ENCODE measurements at regions not wholly inside any gene's neighbourhood (a gene's known extent, or its start where the extent isn't known, plus 50 kb on each side); places are given as distances from the start of the nearest gene placed in this dataset.

DNA sequence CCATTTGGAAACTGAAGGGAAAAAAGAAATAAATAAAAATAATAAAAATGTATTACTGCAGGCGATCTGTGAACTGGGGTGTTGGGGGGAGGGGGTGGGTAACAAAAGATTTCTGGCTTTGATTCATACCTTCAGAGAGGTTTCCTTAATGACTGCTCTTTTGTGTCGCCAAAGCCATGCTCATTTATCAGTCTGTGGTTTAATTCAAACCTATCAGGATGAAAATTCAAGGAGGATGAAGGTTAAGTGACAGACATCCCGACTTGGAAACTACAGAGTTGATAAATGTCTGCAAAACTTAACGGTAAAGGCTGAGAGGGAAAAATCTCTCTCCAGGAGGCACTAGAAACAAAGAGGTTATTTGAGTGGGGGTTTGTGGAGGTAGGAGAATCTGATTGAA is 278.2 kb downstream of the PSAT1 start:
- WGBS (ENCODE audit: missing lambda C conversion rate) = 48% methylated on average over 4 of the region's 4 CpGs
- Histone ChIP-seq H3K9me3 (no peaks in the 10 kb centered on the region), H3K4me1 (no peaks in the 10 kb centered on the region), H3K4me2 (no peak overlapping the region), H3K27ac (no peak overlapping the region), H3K4me3 (no peak overlapping the region)
- no peak for ATAC-seq
- no peak for DNase-seq (ENCODE audit: low read depth in 1 of 2, low spot score in 1 of 2)
- TF ChIP-seq NPAS2 (CRISPR knock-in tag; IDR thresholded peaks at IDR 0.05; ENCODE audit: borderline replicate concordance) (no peak), RAD21 (conservative IDR thresholded peaks at IDR 0.05 in 1 of 2, IDR thresholded peaks at IDR 0.05 in 1 of 2) (no peak), JUNB (IDR thresholded peaks at IDR 0.05) (no peak), ESRRA (IDR thresholded peaks at IDR 0.05; ENCODE audit: borderline replicate concordance, low read length) (no peak), RFX5 (IDR thresholded peaks at IDR 0.05) (no peak), HOXB13 (CRISPR knock-in tag; IDR thresholded peaks at IDR 0.05; ENCODE audit: low read depth) (no peak)
- TF ChIP-seq, protein P1, sequence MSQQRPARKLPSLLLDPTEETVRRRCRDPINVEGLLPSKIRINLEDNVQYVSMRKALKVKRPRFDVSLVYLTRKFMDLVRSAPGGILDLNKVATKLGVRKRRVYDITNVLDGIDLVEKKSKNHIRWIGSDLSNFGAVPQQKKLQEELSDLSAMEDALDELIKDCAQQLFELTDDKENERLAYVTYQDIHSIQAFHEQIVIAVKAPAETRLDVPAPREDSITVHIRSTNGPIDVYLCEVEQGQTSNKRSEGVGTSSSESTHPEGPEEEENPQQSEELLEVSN (IDR thresholded peaks at IDR 0.05; ENCODE audit: borderline replicate concordance, low read depth) = no peak
- ChIA-PET CTCF (no interaction called here), POLR2A (no interaction called here)
- FAIRE-seq = no peak

DNA sequence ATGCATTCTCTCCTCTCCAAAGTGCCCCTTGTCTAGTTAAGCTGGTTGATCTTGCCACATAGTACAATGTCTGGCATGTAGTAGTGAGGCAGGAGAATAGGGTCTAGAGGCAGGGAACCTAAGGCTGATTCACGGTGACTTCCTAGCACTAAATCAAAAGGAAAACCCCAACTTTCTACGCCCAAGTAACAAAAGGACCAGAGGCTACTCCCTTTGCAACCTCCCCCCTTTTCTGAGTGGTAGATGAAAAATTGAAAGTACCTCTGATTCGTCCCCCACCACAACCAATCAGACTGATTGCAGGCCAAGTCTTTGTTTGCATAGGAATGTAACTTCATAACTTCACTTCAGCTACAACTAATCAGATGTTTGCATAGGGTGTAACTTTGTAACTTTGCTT is 278.8 kb downstream of the PSAT1 start:
- CTCF ChIA-PET = interaction anchor here (0.8 kb wide), 1 partner anchor 25 kb away, joined by 3 read pairs; no protein-coding TSS in a partner anchor
- DNase-seq (ENCODE audit: low read depth in 1 of 2, low spot score in 1 of 2) (no peak), ATAC-seq (no peak), FAIRE-seq (no peak)
- Histone ChIP-seq H3K4me1 (no peaks in the 10 kb centered on the region), H3K4me3 (no peak overlapping the region), H3K4me2 (no peak overlapping the region), H3K27ac (no peak overlapping the region), H3K9me3 (no peaks in the 10 kb centered on the region)
- POLR2A ChIA-PET = no interaction called here
- 71% methylated on average over 3 of the region's 3 CpGs for WGBS (ENCODE audit: missing lambda C conversion rate)
- TF ChIP-seq KDM1A (IDR thresholded peaks at IDR 0.05; ENCODE audit: low read depth) (no peak), JUNB (IDR thresholded peaks at IDR 0.05) (no peak), GATA3 (IDR thresholded peaks at IDR 0.05; ENCODE audit: borderline replicate concordance) (no peak), ZNF302 (CRISPR knock-in tag; IDR thresholded peaks at IDR 0.05) (no peak), ESRRA (IDR thresholded peaks at IDR 0.05; ENCODE audit: borderline replicate concordance, low read length) (no peak), SMC3 (IDR thresholded peaks at IDR 0.05) (no peak), TP53 (CRISPR knock-in tag; IDR thresholded peaks at IDR 0.05) (no peak), HDAC2 (IDR thresholded peaks at IDR 0.05) (no peak), KDM5A (IDR thresholded peaks at IDR 0.05) (no peak), CHD2 (IDR thresholded peaks at IDR 0.05; ENCODE audit: low read length, partially characterized antibody) (no peak), RFX5 (IDR thresholded peaks at IDR 0.05) (no peak), TFCP2L1 (CRISPR knock-in tag; IDR thresholded peaks at IDR 0.05) (no peak)
- TF ChIP-seq, protein P2, sequence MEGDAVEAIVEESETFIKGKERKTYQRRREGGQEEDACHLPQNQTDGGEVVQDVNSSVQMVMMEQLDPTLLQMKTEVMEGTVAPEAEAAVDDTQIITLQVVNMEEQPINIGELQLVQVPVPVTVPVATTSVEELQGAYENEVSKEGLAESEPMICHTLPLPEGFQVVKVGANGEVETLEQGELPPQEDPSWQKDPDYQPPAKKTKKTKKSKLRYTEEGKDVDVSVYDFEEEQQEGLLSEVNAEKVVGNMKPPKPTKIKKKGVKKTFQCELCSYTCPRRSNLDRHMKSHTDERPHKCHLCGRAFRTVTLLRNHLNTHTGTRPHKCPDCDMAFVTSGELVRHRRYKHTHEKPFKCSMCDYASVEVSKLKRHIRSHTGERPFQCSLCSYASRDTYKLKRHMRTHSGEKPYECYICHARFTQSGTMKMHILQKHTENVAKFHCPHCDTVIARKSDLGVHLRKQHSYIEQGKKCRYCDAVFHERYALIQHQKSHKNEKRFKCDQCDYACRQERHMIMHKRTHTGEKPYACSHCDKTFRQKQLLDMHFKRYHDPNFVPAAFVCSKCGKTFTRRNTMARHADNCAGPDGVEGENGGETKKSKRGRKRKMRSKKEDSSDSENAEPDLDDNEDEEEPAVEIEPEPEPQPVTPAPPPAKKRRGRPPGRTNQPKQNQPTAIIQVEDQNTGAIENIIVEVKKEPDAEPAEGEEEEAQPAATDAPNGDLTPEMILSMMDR (IDR thresholded peaks at IDR 0.05) = no peak

DNA sequence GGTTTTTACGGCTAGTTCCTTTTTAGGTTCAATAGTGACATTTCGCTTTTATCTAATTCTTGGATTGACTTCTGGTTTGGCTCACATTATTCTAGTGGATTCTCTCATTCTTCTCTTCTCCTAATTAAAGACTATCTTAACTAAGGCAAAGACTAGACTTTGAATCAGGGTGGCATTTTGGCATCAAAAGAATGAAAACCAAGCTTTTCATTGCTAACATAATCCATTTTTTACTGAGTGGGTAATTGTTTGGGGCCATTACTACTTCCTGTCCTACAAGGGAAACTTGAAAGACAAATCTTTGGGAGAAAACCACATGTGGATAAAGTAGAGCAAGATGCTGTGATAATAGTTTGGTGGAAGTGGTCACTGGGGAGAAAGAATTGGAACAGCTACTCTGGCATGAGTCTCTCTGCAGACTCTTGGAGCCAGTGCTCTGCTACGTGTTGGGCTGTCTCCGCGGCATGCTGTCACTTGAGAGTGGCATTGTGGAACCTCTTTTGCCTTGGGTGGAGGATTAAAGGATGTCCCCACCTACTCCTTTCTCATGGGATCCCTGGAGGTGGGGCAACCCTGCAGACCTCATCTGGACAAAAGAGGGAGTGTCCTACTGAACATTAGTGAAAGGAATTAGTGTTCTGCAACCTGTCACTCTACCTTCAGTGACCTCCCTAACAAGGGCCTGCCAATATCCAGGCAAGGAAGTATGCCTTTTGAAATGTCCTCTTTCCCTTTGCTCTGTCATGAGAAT is 280.4 kb downstream of the PSAT1 start:
- WGBS (ENCODE audit: missing lambda C conversion rate) = 86% methylated on average over 5 of the region's 5 CpGs
- H3K27ac ChIP-seq = no peak overlapping the region
- ATAC-seq (no peak), FAIRE-seq (no peak), DNase-seq (ENCODE audit: low read depth in 1 of 2, low spot score in 1 of 2) (no peak)
- H3K4me3 ChIP-seq = no peak overlapping the region
- no peak overlapping the region for H3K4me2 ChIP-seq
- CTCF ChIA-PET = no interaction called here
- H3K9me3 ChIP-seq = no peaks in the 10 kb centered on the region
- no peak for TF ChIP-seq HEYL (CRISPR knock-in tag; IDR thresholded peaks at IDR 0.05)
- POLR2A ChIA-PET = no interaction called here
- H3K4me1 ChIP-seq = no peaks in the 10 kb centered on the region

DNA sequence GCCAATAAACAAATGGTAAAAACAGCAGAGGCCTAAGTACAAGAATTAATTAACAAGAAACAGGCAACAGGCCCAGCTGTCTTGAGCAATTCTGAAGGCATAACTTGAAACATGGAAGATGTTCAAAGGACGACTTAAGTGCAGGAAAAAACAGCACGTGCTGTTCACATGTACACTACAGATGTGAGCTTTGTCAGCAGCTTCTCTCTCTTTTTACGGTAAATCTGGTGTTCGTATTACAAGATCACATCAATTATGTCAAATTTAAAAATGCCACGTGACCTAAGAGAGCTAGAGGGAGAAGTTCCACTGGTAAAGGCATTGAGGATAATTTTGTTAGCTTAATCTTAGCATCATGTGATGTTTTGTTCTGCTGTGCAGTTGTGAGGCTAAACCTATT is 281.1 kb downstream of the PSAT1 start:
- Histone ChIP-seq H3K4me1 (no peaks in the 10 kb centered on the region), H3K9me3 (no peaks in the 10 kb centered on the region), H3K4me3 (no peak overlapping the region), H3K4me2 (no peak overlapping the region), H3K27ac (no peak overlapping the region)
- 79% methylated on average over 5 of the region's 5 CpGs for WGBS (ENCODE audit: missing lambda C conversion rate)
- no peak for ATAC-seq
- DNase-seq (ENCODE audit: low read depth in 1 of 2, low spot score in 1 of 2) = no peak
- CTCF ChIA-PET = interaction anchor here (0.6 kb wide), 1 partner anchor 76 kb away, joined by 3 read pairs; no protein-coding TSS in a partner anchor
- no peak for FAIRE-seq
- POLR2A ChIA-PET = no interaction called here
- TF ChIP-seq RAD21 (conservative IDR thresholded peaks at IDR 0.05 in 1 of 2, IDR thresholded peaks at IDR 0.05 in 1 of 2) = no peak
- no peak for TF ChIP-seq EP300 (IDR thresholded peaks at IDR 0.05)
- no peak for TF ChIP-seq MYC (IDR thresholded peaks at IDR 0.05; ENCODE audit: borderline replicate concordance, low read length)
- TF ChIP-seq MAFK (IDR thresholded peaks at IDR 0.05; ENCODE audit: partially characterized antibody) = no peak
- no peak for TF ChIP-seq POLR2A (IDR thresholded peaks at IDR 0.05; ENCODE audit: low read length)
- TF ChIP-seq FOSB (CRISPR knock-in tag; IDR thresholded peaks at IDR 0.05) = no peak
- no peak for TF ChIP-seq KDM5A (IDR thresholded peaks at IDR 0.05)
- no peak for TF ChIP-seq HEYL (CRISPR knock-in tag; IDR thresholded peaks at IDR 0.05)
- no peak for TF ChIP-seq NR3C1 (IDR thresholded peaks at IDR 0.05)
- TF ChIP-seq NPAS2 (CRISPR knock-in tag; IDR thresholded peaks at IDR 0.05; ENCODE audit: borderline replicate concordance) = no peak
- no peak for TF ChIP-seq FOXS1 (CRISPR knock-in tag; IDR thresholded peaks at IDR 0.05)
- TF ChIP-seq CHD2 (IDR thresholded peaks at IDR 0.05; ENCODE audit: low read length, partially characterized antibody) = no peak
- TF ChIP-seq, protein P3, sequence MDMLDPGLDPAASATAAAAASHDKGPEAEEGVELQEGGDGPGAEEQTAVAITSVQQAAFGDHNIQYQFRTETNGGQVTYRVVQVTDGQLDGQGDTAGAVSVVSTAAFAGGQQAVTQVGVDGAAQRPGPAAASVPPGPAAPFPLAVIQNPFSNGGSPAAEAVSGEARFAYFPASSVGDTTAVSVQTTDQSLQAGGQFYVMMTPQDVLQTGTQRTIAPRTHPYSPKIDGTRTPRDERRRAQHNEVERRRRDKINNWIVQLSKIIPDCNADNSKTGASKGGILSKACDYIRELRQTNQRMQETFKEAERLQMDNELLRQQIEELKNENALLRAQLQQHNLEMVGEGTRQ (IDR thresholded peaks at IDR 0.05) = no peak
